ENCODE measurements at regions not wholly inside any gene's neighbourhood (a gene's known extent, or its start where the extent isn't known, plus 50 kb on each side); places are given as distances from the start of the nearest gene placed in this dataset.

DNA sequence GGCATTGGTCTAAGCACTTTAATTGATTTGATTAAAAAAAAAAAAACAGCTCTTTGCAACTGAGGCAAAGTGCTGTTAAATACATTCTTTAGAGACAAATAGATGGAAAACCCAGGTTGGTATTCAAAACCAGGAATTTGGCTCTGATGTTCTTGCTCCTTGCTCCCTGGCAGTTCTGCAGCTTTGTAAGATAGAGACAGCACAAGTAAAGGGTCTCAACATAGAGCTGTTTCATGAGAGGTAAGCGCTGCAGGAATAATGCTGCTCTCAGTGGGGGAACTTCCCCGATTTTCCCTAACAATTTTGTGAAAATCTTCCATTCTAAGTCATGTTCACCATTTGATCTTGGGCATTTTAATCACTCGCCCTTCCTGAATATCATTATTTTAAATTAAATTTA is 479.5 kb upstream of the HS3ST1 start:
- TF ChIP-seq, protein P1, sequence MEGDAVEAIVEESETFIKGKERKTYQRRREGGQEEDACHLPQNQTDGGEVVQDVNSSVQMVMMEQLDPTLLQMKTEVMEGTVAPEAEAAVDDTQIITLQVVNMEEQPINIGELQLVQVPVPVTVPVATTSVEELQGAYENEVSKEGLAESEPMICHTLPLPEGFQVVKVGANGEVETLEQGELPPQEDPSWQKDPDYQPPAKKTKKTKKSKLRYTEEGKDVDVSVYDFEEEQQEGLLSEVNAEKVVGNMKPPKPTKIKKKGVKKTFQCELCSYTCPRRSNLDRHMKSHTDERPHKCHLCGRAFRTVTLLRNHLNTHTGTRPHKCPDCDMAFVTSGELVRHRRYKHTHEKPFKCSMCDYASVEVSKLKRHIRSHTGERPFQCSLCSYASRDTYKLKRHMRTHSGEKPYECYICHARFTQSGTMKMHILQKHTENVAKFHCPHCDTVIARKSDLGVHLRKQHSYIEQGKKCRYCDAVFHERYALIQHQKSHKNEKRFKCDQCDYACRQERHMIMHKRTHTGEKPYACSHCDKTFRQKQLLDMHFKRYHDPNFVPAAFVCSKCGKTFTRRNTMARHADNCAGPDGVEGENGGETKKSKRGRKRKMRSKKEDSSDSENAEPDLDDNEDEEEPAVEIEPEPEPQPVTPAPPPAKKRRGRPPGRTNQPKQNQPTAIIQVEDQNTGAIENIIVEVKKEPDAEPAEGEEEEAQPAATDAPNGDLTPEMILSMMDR (conservative IDR thresholded peaks at IDR 0.05; ENCODE audit: low read depth, low read length), result no peak
- no peak for TF ChIP-seq RCOR1 (IDR thresholded peaks at IDR 0.05; ENCODE audit: insufficient replicate concordance, low read length)
- no peak for TF ChIP-seq POLR2A (IDR thresholded peaks at IDR 0.05; ENCODE audit: low read depth, low read length)
- no peak for TF ChIP-seq FOS (IDR thresholded peaks at IDR 0.05; ENCODE audit: low read depth, low read length)
- TF ChIP-seq, protein P2, sequence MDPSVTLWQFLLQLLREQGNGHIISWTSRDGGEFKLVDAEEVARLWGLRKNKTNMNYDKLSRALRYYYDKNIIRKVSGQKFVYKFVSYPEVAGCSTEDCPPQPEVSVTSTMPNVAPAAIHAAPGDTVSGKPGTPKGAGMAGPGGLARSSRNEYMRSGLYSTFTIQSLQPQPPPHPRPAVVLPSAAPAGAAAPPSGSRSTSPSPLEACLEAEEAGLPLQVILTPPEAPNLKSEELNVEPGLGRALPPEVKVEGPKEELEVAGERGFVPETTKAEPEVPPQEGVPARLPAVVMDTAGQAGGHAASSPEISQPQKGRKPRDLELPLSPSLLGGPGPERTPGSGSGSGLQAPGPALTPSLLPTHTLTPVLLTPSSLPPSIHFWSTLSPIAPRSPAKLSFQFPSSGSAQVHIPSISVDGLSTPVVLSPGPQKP (IDR thresholded peaks at IDR 0.05; ENCODE audit: borderline replicate concordance, low read depth, low read length), result no peak
- no peak for TF ChIP-seq MAFK (IDR thresholded peaks at IDR 0.05; ENCODE audit: low read depth, low read length)
- TF ChIP-seq MXI1 (IDR thresholded peaks at IDR 0.05; ENCODE audit: borderline replicate concordance, low read depth, low read length), result no peak
- TF ChIP-seq, protein P3, sequence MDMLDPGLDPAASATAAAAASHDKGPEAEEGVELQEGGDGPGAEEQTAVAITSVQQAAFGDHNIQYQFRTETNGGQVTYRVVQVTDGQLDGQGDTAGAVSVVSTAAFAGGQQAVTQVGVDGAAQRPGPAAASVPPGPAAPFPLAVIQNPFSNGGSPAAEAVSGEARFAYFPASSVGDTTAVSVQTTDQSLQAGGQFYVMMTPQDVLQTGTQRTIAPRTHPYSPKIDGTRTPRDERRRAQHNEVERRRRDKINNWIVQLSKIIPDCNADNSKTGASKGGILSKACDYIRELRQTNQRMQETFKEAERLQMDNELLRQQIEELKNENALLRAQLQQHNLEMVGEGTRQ (IDR thresholded peaks at IDR 0.05; ENCODE audit: low read depth, low read length), result no peak
- no peak for TF ChIP-seq RFX5 (IDR thresholded peaks at IDR 0.05; ENCODE audit: low read depth, low read length)
